H1 (cell line): ENCODE measurements at regions not wholly inside any gene's neighbourhood (a gene's known extent, or its start where the extent isn't known, plus 50 kb on each side); places are given as distances from the start of the nearest gene placed in this dataset.

Source experiments
- CTCF ChIA-PET: fragments of 300-600 bp; sonication (Branson Sonifier 250); formaldehyde crosslinking; loops from one replicate; lab custom pipeline; 2021; ENCODE audit not compliant: partially characterized antibody; lab: Charles Lee
- POLR2A ChIA-PET: fragments of 300-600 bp; sonication (Branson Sonifier 250); formaldehyde crosslinking; loops from one replicate; lab custom pipeline; 2021; ENCODE audit warnings: inconsistent platforms; ENCODE audit not compliant: partially characterized antibody; lab: Charles Lee
- DNase-seq, 2 experiments: peaks; one replicate each; pipeline versions ENCODE4 v3.0.0 to v3.0.0-alpha.2; 2010 to 2022; ENCODE audit warnings: low spot score in 2 of 2, low read depth in 1 of 2, mixed read lengths in 1 of 2
- FAIRE-seq: peaks from 2 replicates; lab custom pipeline; 2011; peaks lifted over from hg19 to GRCh38; lab: Jason Lieb, UNC
- H2AFZ ChIP-seq: 2 replicates; pipeline ENCODE4 v1.8.1; 2012; ENCODE audit warnings: low read length, inconsistent platforms
- H2AK5ac ChIP-seq: 2 replicates; pipeline ENCODE4 v1.6.1; 2013; ENCODE audit warnings: low read depth, low read length
- H2BK120ac ChIP-seq: replicated peaks from 2 replicates; pipeline ENCODE3; 2013; ENCODE audit warnings: low read depth, low read length, inconsistent platforms
- H2BK12ac ChIP-seq: 2 replicates; pipeline ENCODE4 v1.6.1; 2013; ENCODE audit warnings: low read depth, low read length
- H2BK15ac ChIP-seq: 2 replicates; pipeline ENCODE4 v1.6.1; 2013; ENCODE audit warnings: low read length
- H2BK20ac ChIP-seq: 2 replicates; pipeline ENCODE4 v1.6.1; 2013; ENCODE audit warnings: low read length
- H2BK5ac ChIP-seq: 2 replicates; pipeline ENCODE4 v1.6.1; 2013; ENCODE audit warnings: low read depth, low read length
- H3K14ac ChIP-seq: 2 replicates; pipeline ENCODE4 v1.6.1; 2013; ENCODE audit warnings: inconsistent platforms; ENCODE audit not compliant: insufficient read length
- H3K18ac ChIP-seq: 2 replicates; pipeline ENCODE4 v1.6.1; 2013; ENCODE audit warnings: low read length; ENCODE audit errors: extremely low read depth
- H3K23ac ChIP-seq: 2 replicates; pipeline ENCODE4 v1.6.1; 2013; ENCODE audit warnings: inconsistent platforms; ENCODE audit not compliant: insufficient read length
- H3K23me2 ChIP-seq: 2 replicates; pipeline ENCODE4 v1.6.1; 2013; ENCODE audit warnings: low read depth, low read length
- H3K27ac ChIP-seq: 2 replicates; pipeline ENCODE4 v1.6.1; 2011; ENCODE audit warnings: low read depth, low read length, inconsistent platforms
- H3K27me3 ChIP-seq, 4 experiments: replicated peaks in 1 of 4; 1 replicate in 1 of 4; 2 replicates in 3 of 4; pipeline versions ENCODE4 v1.6.1 to v1.8.1; 2011 to 2013; ENCODE audit warnings: low read length in 3 of 4, mild to moderate bottlenecking in 3 of 4, inconsistent platforms in 2 of 4, mixed read lengths in 2 of 4, moderate library complexity in 1 of 4; ENCODE audit not compliant: control insufficient read depth in 3 of 4, insufficient read depth in 3 of 4; ENCODE audit errors: extremely low read depth in 1 of 4
- H3K36me3 ChIP-seq, 4 experiments: 2 replicates each; pipeline versions ENCODE4 v1.6.1 to v1.8.1; 2011 to 2013; ENCODE audit warnings: mild to moderate bottlenecking in 4 of 4, low read length in 3 of 4, moderate library complexity in 2 of 4, control low read depth in 1 of 4, inconsistent platforms in 1 of 4; ENCODE audit not compliant: insufficient read depth in 4 of 4, control insufficient read depth in 2 of 4
- H3K4ac ChIP-seq: replicated peaks from 2 replicates; pipeline ENCODE3; 2013; ENCODE audit warnings: low read length, low read depth, mixed read lengths, inconsistent platforms; ENCODE audit not compliant: insufficient read length
- H3K4me1 ChIP-seq, 4 experiments: replicated peaks in 1 of 4; 1 replicate in 1 of 4; 2 replicates in 3 of 4; pipeline versions ENCODE4 v1.6.1 to v1.8.1; 2011 to 2013; ENCODE audit warnings: low read length in 3 of 4, inconsistent platforms in 2 of 4, mixed read lengths in 1 of 4; ENCODE audit not compliant: insufficient read depth in 4 of 4, control insufficient read depth in 3 of 4
- H3K4me2 ChIP-seq, 2 experiments: 2 replicates each; pipeline versions ENCODE4 v1.6.1 to v1.8.1; 2011 to 2013; ENCODE audit warnings: low read depth in 2 of 2, low read length in 2 of 2, control low read depth in 1 of 2, inconsistent platforms in 1 of 2, mild to moderate bottlenecking in 1 of 2; ENCODE audit not compliant: insufficient read depth in 1 of 2
- H3K4me3 ChIP-seq, 4 experiments: fragments of 200-600, 300-600 bp in 1 of 4; sonication (generic), shearing (Covaris generic), sonication (Bioruptor Twin) in 1 of 4; 2 replicates each; pipeline versions ENCODE4 v1.5.1 to v1.8.1; 2011 to 2016; ENCODE audit warnings: low read length in 4 of 4, low read depth in 3 of 4, control low read depth in 2 of 4, inconsistent platforms in 2 of 4, mild to moderate bottlenecking in 2 of 4, mixed read lengths in 1 of 4, moderate library complexity in 1 of 4; ENCODE audit not compliant: insufficient read depth in 2 of 4; ENCODE audit errors: extremely low read depth in 1 of 4
- H3K56ac ChIP-seq: replicated peaks from 2 replicates; pipeline ENCODE3; 2013; ENCODE audit warnings: low read depth, mild to moderate bottlenecking, mixed read lengths, low read length, inconsistent platforms; ENCODE audit not compliant: insufficient read length
- H3K79me1 ChIP-seq: 2 replicates; pipeline ENCODE4 v1.6.1; 2013; ENCODE audit warnings: low read depth, low read length, control low read depth
- H3K79me2 ChIP-seq, 2 experiments: 2 replicates each; pipeline versions ENCODE4 v1.6.1 to v1.8.1; 2012 to 2013; ENCODE audit warnings: low read length in 2 of 2, mild to moderate bottlenecking in 2 of 2, inconsistent platforms in 1 of 2; ENCODE audit not compliant: insufficient read depth in 2 of 2, control insufficient read depth in 1 of 2
- H3K9ac ChIP-seq, 4 experiments: replicated peaks in 1 of 4; 1 replicate in 1 of 4; 2 replicates in 3 of 4; pipeline versions ENCODE4 v1.6.1 to v1.8.1; 2011 to 2013; ENCODE audit warnings: low read depth in 3 of 4, low read length in 3 of 4, control low read depth in 2 of 4, mild to moderate bottlenecking in 2 of 4, moderate library complexity in 2 of 4, inconsistent platforms in 1 of 4; ENCODE audit errors: extremely low read depth in 1 of 4
- H3K9me3 ChIP-seq, 2 experiments: 2 replicates each; pipeline versions ENCODE4 v1.6.1 to v1.8.1; 2012 to 2013; ENCODE audit warnings: mild to moderate bottlenecking in 2 of 2, moderate library complexity in 2 of 2, control low read depth in 1 of 2, inconsistent platforms in 1 of 2, low read depth in 1 of 2, low read length in 1 of 2, mixed read lengths in 1 of 2; ENCODE audit not compliant: insufficient read depth in 2 of 2
- H4K20me1 ChIP-seq, 2 experiments: replicated peaks in 1 of 2; 2 replicates each; pipeline versions ENCODE3 to v1.8.1; 2011 to 2013; ENCODE audit warnings: inconsistent platforms in 2 of 2, low read length in 2 of 2, mild to moderate bottlenecking in 1 of 2; ENCODE audit not compliant: insufficient read depth in 2 of 2, control insufficient read depth in 1 of 2
- H4K5ac ChIP-seq: 2 replicates; pipeline ENCODE4 v1.6.1; 2013; ENCODE audit warnings: low read length, low read depth, mixed read lengths, inconsistent platforms; ENCODE audit not compliant: insufficient read length
- H4K8ac ChIP-seq: 2 replicates; pipeline ENCODE4 v1.8.0; 2013; ENCODE audit warnings: mild to moderate bottlenecking, moderate library complexity, low read length, inconsistent platforms; ENCODE audit not compliant: insufficient read depth; ENCODE audit errors: extremely low read depth
- H4K91ac ChIP-seq: replicated peaks from 2 replicates; pipeline ENCODE3; 2013; ENCODE audit warnings: low read length, mixed read lengths, inconsistent platforms; ENCODE audit not compliant: insufficient read length
- ASH2L ChIP-seq: fragments of 200-600, 300-600 bp; sonication (generic); IDR thresholded peaks from one replicate; pipeline ENCODE4 v1.7.1; 2017; ENCODE audit warnings: low read length
- CHD1 ChIP-seq: IDR thresholded peaks from 2 replicates; pipeline ENCODE4 v1.6.1; 2012; ENCODE audit warnings: low read depth, low read length, improper control_type of control experiment
- GABPA ChIP-seq: IDR thresholded peaks from 2 replicates; pipeline ENCODE4 v1.6.1; 2011; ENCODE audit warnings: mild to moderate bottlenecking, low read length, moderate library complexity, borderline replicate concordance; ENCODE audit not compliant: insufficient read depth
- GTF2F1 ChIP-seq: IDR thresholded peaks from 2 replicates; pipeline ENCODE4 v1.6.1; 2012; ENCODE audit warnings: low read depth, low read length, improper control_type of control experiment, borderline replicate concordance
- KDM1A ChIP-seq: fragments of 200-600, 300-600 bp; sonication (generic); IDR thresholded peaks from 2 replicates; pipeline ENCODE4 v1.7.1; 2016; ENCODE audit warnings: mild to moderate bottlenecking, low read length, borderline replicate concordance
- NRF1 ChIP-seq: IDR thresholded peaks from 2 replicates; pipeline ENCODE4 v1.6.1; 2011; ENCODE audit warnings: mild to moderate bottlenecking, low read depth, low read length, improper control_type of control experiment
- POLR2A ChIP-seq, 2 experiments: IDR thresholded peaks; 1 replicate in 1 of 2; 2 replicates in 1 of 2; pipeline ENCODE4 v1.6.1; 2011; ENCODE audit warnings: low read depth in 2 of 2, low read length in 2 of 2, mild to moderate bottlenecking in 2 of 2; ENCODE audit errors: control extremely low read depth in 1 of 2
- RAD21 ChIP-seq, 2 experiments: IDR thresholded peaks in 1 of 2; conservative IDR thresholded peaks in 1 of 2; 2 replicates each; pipeline ENCODE4 v1.6.1; 2011; ENCODE audit warnings: low read depth in 2 of 2, low read length in 2 of 2, improper control_type of control experiment in 1 of 2, inconsistent platforms in 1 of 2, mild to moderate bottlenecking in 1 of 2, moderate library complexity in 1 of 2
- RBBP5 ChIP-seq: IDR thresholded peaks from 2 replicates; pipeline ENCODE4 v1.7.1; 2012; ENCODE audit warnings: low read depth, mild to moderate bottlenecking, inconsistent platforms, low read length, moderate library complexity, borderline replicate concordance
- SIRT6 ChIP-seq: IDR thresholded peaks from one replicate; pipeline ENCODE4 v1.7.1; 2012; ENCODE audit warnings: low read length, inconsistent platforms
- TCF12 ChIP-seq: IDR thresholded peaks from 2 replicates; pipeline ENCODE4 v1.6.1; 2011; ENCODE audit warnings: low read depth, mild to moderate bottlenecking, low read length
- WGBS, 2 experiments: shearing (Covaris generic) in 1 of 2; methylation state at CpG; one replicate each; pipeline versions ENCODE4 v1.1.6 to v1.1.7; 2013 to 2015; ENCODE audit warnings: low lambda C conversion rate in 2 of 2, mixed read lengths in 2 of 2, inconsistent platforms in 1 of 2, low coverage in 1 of 2, missing lambda C conversion rate in 1 of 2; ENCODE audit not compliant: insufficient replicate concordance in 2 of 2, insufficient coverage in 1 of 2, insufficient read length in 1 of 2; ENCODE audit errors: extremely low coverage in 1 of 2, missing lambda C conversion rate in 1 of 2; 5-methylcytosine and 5-hydroxymethylcytosine counted together

GRCh38 chr9:82475584-82476301, 487.2 kb downstream of the SPATA31D1 start:
- no peaks in the 10 kb centered on the region for H3K27me3 ChIP-seq

More at GRCh38 chr9:82475584-82476301, 487.2 kb downstream of the SPATA31D1 start:
- H3K14ac ChIP-seq = no peak overlapping the region
- no peak overlapping the region for H2AK5ac ChIP-seq
- no peak overlapping the region for H2BK12ac ChIP-seq
- no peak overlapping the region for H4K8ac ChIP-seq
- no peaks in the 10 kb centered on the region for H3K79me2 ChIP-seq
- H2BK15ac ChIP-seq = no peak overlapping the region
- DNase-seq (no peak), FAIRE-seq (no peak)
- H3K23ac ChIP-seq = no peak overlapping the region
- no peak overlapping the region for H2BK20ac ChIP-seq
- 92% methylated on average over 4 of the region's 4 CpGs; no CpG with 5 or more reads in 1 of the 2 experiments for WGBS, 2 experiments
- H3K4me1 ChIP-seq = no peaks in the 10 kb centered on the region
- H3K9ac ChIP-seq = no peak overlapping the region
- no peaks in the 10 kb centered on the region for H4K20me1 ChIP-seq
- H2AFZ ChIP-seq = no peak overlapping the region
- H3K79me1 ChIP-seq = no peaks in the 10 kb centered on the region
- no peak overlapping the region for H3K4ac ChIP-seq
- POLR2A ChIA-PET = no interaction called here
- H3K9me3 ChIP-seq = no peaks in the 10 kb centered on the region
- CTCF ChIA-PET = interaction anchor here (1.0 kb wide), 2 partner anchors 8 to 10 kb away, joined by 3 to 6 read pairs; no protein-coding TSS in a partner anchor
- no peaks in the 10 kb centered on the region for H3K23me2 ChIP-seq
- no peak overlapping the region for H3K4me3 ChIP-seq
- no peak overlapping the region for H4K91ac ChIP-seq
- H3K27ac ChIP-seq = no peak overlapping the region
- H3K56ac ChIP-seq = no peak overlapping the region
- H3K4me2 ChIP-seq = no peak overlapping the region
- H3K36me3 ChIP-seq = no peaks in the 10 kb centered on the region
- no peak for TF ChIP-seq KDM1A
- TF ChIP-seq POLR2A (IDR thresholded peaks at IDR 0.05; ENCODE audit: control extremely low read depth in 1 of 2, low read depth in 2 of 2, low read length in 2 of 2) = no peak
- TF ChIP-seq RAD21 (IDR thresholded peaks at IDR 0.05 in 1 of 2, conservative IDR thresholded peaks at IDR 0.05 in 1 of 2; ENCODE audit: low read depth in 2 of 2, low read length in 2 of 2) = no peak
- no peak for TF ChIP-seq SIRT6
- no peak for TF ChIP-seq CHD1
- TF ChIP-seq GTF2F1 = no peak
- TF ChIP-seq NRF1 = no peak
- no peak for TF ChIP-seq ASH2L
- no peak for TF ChIP-seq GABPA
- no peak for TF ChIP-seq RBBP5
- no peak for TF ChIP-seq TCF12
- TF ChIP-seq, all 59 proteins: peak for 0
- Histone ChIP-seq H4K5ac (no peak overlapping the region), H2BK120ac (no peak overlapping the region), H3K18ac (no peak overlapping the region), H2BK5ac (no peak overlapping the region)
